Progenitor cell of endocrine pancreas (in vitro differentiated cells): ENCODE measurements at regions not wholly inside any gene's neighbourhood (a gene's known extent, or its start where the extent isn't known, plus 50 kb on each side); places are given as distances from the start of the nearest gene placed in this dataset.

Experiments
- DNase-seq: peaks from one replicate; pipeline ENCODE4 v3.0.0; 2021; ENCODE audit warnings: low spot score; ENCODE audit not compliant: unreplicated experiment
- H3K27ac Mint-ChIP-seq: 2 replicates; pipeline ENCODE4 v1.8.0; 2021; ENCODE audit warnings: mild to moderate bottlenecking, moderate library complexity, mixed read lengths
- H3K27me3 Mint-ChIP-seq: 2 replicates; pipeline ENCODE4 v1.8.0; 2021; ENCODE audit warnings: mixed read lengths
- H3K36me3 Mint-ChIP-seq: 2 replicates; pipeline ENCODE4 v1.8.0; 2022; ENCODE audit warnings: mixed read lengths; ENCODE audit not compliant: insufficient read depth
- H3K4me1 Mint-ChIP-seq: 2 replicates; pipeline ENCODE4 v1.8.0; 2021; ENCODE audit warnings: low read depth, mixed read lengths
- H3K4me3 Mint-ChIP-seq: 2 replicates; pipeline ENCODE4 v1.8.0; 2021; ENCODE audit warnings: low read depth, mild to moderate bottlenecking, moderate library complexity, mixed read lengths
- H3K9me3 Mint-ChIP-seq: 2 replicates; pipeline ENCODE4 v1.8.0; 2021; ENCODE audit warnings: low read depth, mixed read lengths
- TF ChIP-seq, protein P1 (sequence below): fragments of 200-600 bp; sonication (generic); IDR thresholded peaks from one replicate; pipeline ENCODE4 v1.5.0; 2021; ENCODE audit warnings: antibody characterized with exemption, mild to moderate bottlenecking; ENCODE audit not compliant: unreplicated experiment

DNA sequence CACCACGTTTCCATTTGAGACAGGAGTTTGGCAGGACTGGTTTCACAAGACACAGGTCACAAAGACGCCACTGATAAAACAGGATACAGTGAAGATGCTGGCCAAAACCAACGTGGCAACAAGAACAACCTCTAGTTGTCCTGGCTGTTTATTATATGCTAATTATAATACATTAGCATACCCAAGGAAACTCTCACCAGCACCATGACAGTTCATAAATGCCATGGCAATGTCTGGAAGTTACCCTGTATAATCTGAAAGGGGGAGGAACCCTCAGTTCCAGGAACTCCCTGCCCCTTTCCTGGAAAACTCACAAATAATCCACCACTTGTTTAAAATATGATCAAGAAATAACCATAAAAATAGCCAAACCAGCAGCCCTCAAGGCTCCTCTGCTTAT is 148.3 kb downstream of the RBM43 start:
- Mint-ChIP-seq H3K27ac (no peak overlapping the region), H3K27me3 (no peaks in the 10 kb centered on the region), H3K36me3 (peaks cover 2% of the 10 kb centered on the region), H3K9me3 (peaks cover 10% of the 10 kb centered on the region), H3K4me3 (no peak overlapping the region), H3K4me1 (no peaks in the 10 kb centered on the region)
- DNase-seq: no peak
- TF ChIP-seq, protein P1, sequence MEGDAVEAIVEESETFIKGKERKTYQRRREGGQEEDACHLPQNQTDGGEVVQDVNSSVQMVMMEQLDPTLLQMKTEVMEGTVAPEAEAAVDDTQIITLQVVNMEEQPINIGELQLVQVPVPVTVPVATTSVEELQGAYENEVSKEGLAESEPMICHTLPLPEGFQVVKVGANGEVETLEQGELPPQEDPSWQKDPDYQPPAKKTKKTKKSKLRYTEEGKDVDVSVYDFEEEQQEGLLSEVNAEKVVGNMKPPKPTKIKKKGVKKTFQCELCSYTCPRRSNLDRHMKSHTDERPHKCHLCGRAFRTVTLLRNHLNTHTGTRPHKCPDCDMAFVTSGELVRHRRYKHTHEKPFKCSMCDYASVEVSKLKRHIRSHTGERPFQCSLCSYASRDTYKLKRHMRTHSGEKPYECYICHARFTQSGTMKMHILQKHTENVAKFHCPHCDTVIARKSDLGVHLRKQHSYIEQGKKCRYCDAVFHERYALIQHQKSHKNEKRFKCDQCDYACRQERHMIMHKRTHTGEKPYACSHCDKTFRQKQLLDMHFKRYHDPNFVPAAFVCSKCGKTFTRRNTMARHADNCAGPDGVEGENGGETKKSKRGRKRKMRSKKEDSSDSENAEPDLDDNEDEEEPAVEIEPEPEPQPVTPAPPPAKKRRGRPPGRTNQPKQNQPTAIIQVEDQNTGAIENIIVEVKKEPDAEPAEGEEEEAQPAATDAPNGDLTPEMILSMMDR: no peak

DNA sequence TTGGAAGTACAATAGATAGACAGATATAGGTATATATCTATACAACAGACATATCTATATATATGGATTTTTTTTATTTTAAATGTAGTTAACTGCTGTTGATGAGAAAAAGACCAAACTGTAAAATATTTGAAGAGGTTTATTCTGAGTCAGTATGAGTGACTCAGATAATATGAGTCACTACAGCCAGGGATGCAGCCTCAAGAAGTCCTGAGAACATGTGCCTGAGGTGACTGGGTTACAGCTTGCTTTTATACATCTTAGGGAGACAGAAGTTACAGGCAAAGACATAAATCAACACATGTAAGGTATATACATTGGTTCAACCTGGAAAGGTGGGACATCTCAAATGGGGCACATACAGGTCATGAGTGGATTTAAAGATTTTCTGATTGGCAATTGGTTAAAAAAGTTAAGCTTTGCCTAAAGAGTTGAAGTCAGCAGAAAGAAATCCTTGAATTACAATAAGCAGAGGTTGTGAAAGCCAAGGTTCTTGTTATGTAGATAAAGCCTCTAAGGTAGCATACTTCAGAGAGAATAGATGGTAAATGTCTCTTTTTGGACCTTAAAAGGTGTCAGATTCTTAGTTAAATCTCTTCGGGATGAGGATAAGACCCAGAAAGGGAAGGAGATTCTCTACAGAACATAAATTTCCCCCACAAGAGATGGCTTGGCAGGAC is 149.9 kb downstream of the RBM43 start:
- Mint-ChIP-seq H3K9me3 (peaks cover 8% of the 10 kb centered on the region), H3K27ac (no peak overlapping the region), H3K4me1 (no peaks in the 10 kb centered on the region), H3K27me3 (no peaks in the 10 kb centered on the region), H3K36me3 (no peaks in the 10 kb centered on the region), H3K4me3 (no peak overlapping the region)
- TF ChIP-seq, protein P1: no peak
- DNase-seq: no peak

DNA sequence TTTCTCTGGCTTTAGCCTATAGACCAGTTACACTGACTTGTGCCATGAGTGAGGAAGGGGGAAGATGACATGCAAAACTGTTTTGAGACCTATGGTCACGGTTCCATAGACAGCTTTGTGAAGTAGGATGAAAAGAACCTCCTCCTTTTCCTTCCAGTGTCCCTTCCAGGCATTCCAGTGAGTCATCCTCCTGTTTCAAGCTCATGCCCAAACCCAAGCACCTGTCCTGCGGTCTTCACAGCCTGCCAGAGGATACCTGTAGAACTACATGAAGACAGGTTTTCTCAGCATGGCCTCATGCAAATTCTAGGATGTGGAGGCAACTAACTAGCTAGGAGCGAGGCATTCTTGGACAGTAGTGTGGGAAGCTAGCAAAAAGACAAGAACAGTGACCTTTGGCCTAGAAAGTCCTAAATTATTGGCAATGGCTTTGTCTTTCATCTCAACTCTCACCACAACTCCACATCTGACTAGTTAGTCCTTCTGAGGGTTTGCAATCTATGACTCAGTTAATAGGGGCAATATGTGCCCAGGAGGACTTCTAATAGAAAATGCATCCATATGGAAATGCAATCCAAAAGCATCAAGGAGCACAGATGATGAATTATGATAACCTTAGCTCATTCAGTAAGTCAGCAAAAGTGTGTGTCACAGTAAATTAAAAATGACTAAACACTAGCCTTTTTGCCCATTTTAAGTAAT is 154.7 kb downstream of the RBM43 start:
- no peaks in the 10 kb centered on the region for H3K27me3 Mint-ChIP-seq
- no peaks in the 10 kb centered on the region for H3K36me3 Mint-ChIP-seq
- no peak overlapping the region for H3K4me3 Mint-ChIP-seq
- TF ChIP-seq, protein P1: no peak
- H3K4me1 Mint-ChIP-seq: no peaks in the 10 kb centered on the region
- DNase-seq: no peak
- peaks cover 8% of the 10 kb centered on the region for H3K9me3 Mint-ChIP-seq
- H3K27ac Mint-ChIP-seq: no peak overlapping the region

DNA sequence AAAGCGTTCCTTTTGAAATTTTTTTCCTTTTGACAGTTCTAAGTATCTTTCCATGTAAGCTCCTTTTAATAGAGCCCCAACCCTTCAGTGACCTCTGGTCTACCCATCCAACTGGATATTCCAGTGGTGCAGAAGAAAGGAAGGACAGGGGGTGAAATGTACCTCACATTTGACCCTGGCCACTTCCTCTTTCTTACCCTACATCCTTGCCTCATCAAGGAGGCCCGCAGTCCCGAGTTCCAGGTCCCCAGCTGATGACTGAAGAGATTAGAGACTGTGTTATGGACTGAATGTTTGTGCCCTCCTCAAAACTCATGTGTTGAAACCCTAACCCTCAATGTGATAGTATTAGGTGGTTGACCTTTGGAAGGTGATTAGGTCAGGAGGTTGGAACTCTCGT is 158.1 kb downstream of the RBM43 start:
- TF ChIP-seq, protein P1: no peak
- no peaks in the 10 kb centered on the region for H3K27me3 Mint-ChIP-seq
- no peak for DNase-seq
- peaks cover 5% of the 10 kb centered on the region for H3K9me3 Mint-ChIP-seq
- no peak overlapping the region for H3K4me3 Mint-ChIP-seq
- H3K36me3 Mint-ChIP-seq: no peaks in the 10 kb centered on the region
- H3K27ac Mint-ChIP-seq: no peak overlapping the region
- H3K4me1 Mint-ChIP-seq: no peaks in the 10 kb centered on the region

DNA sequence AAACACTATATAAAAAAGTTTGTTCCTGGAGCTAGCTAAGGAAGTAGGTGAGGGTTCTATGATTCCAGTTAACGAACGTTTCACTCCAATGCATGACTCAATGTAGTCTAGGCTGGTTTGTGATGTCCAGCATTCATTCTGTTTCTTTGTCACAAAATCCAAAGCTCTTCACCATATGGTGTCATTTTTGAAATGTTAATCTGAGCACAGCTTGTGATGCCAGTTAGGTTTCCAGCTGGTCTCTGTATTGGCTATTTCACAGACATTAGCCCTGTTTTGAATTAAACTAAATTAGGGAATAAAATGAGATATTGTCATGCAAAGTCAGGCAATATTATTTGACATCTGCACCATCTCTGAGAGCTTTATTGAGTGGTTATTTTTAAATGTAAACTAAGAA is 159.4 kb downstream of the RBM43 start:
- Mint-ChIP-seq H3K9me3 (no peaks in the 10 kb centered on the region), H3K27me3 (no peaks in the 10 kb centered on the region), H3K36me3 (no peaks in the 10 kb centered on the region), H3K4me3 (no peak overlapping the region), H3K27ac (no peak overlapping the region), H3K4me1 (no peaks in the 10 kb centered on the region)
- TF ChIP-seq, protein P1: no peak
- DNase-seq: no peak
